ENCODE measurements at regions not wholly inside any gene's neighbourhood (a gene's known extent, or its start where the extent isn't known, plus 50 kb on each side); places are given as distances from the start of the nearest gene placed in this dataset.
"Not testable (repeated sequence)": the region's sequence is repeated elsewhere in the genome, so short reads cannot be mapped to it uniquely, and the experiment has no call there.

DNA sequence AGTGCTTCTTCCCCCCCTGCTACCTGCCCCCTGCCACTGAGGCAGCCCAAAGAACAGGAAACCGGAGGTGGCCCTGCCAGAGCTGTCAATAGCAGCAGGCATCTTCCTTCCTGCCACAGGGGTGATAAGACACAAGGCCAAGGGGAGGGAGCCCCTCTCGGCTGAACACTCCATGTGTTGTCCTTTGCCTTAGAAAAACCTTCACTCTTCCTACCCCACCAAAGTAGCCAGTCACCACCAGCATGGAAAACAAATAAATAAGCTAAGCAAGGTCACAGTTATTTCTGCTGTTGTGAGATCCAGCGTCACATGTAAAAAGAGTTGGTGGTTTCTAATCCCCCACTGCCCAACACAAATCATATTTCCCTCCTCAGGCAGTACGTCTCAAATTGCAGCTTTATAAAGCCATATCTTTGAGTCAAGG lies 104.8 kb upstream of the DPT start:
- DNase-seq (ENCODE audit: low read depth), result no peak
- no peak for FAIRE-seq
- no peaks in the 10 kb centered on the region for H3K27me3 ChIP-seq (ENCODE audit: control insufficient read depth, insufficient read depth, low read length)
- no peaks in the 10 kb centered on the region for H3K36me3 ChIP-seq (ENCODE audit: control insufficient read depth, insufficient read depth, low read length)
- TF ChIP-seq CTCF (IDR thresholded peaks at IDR 0.05; ENCODE audit: insufficient read depth, low read length, severe bottlenecking), result no peak
- no peak overlapping the region for H3K4me3 ChIP-seq (ENCODE audit: low read depth, low read length)

DNA sequence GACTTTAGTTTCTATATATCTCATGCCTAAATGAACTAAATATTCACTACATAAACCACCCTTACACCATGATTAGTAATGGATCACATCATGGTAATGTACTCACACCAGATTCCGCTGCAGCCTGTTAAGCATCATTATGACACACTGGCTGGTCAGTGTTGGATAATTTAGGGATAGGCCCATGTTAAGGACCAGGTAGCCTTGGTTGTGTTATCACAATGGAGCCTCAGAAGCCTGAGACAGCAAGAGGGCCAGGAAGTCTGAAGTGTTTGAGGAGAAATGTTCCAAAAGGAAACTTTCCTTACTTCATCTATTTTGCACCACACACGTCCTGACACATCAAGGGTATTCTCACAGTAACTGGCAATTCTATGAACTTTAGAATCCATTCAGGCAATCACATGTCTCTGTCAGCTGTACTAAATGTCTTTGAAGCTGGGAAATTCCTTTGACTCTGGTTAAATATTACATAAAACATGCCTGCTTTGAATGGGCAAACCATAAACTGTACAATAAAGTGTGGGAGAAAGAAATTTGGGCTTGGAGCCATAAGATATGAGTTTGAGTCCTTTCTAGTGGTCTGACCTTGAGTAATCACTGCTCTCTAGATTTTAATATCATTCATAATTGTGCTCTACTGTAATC lies 105.3 kb upstream of the DPT start:
- no peak for TF ChIP-seq CTCF (IDR thresholded peaks at IDR 0.05; ENCODE audit: insufficient read depth, low read length, severe bottlenecking)
- H3K4me3 ChIP-seq (ENCODE audit: low read depth, low read length), result no peak overlapping the region
- FAIRE-seq (no peak), DNase-seq (ENCODE audit: low read depth) (peak; percentile 61)
- no peaks in the 10 kb centered on the region for H3K27me3 ChIP-seq (ENCODE audit: control insufficient read depth, insufficient read depth, low read length)
- H3K36me3 ChIP-seq (ENCODE audit: control insufficient read depth, insufficient read depth, low read length), result no peaks in the 10 kb centered on the region

DNA sequence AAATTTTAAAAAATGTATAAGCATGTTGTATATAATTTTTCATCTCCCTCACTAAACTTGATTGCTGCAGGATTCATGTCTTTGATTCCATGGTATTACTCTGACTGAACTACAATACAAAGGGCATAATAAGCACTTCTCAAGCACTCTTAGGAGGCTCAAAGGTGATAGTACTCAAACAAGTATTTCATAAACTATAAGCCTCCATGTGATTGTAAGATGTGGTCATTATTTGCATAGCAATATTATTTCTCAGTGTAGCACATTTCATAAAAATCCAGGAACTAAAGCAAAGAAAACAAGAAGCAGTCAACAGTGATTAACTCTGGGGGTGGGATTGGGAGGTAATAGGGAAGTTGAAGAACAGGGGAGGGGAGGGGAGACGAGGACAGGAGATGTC lies 106.2 kb upstream of the DPT start:
- no peaks in the 10 kb centered on the region for H3K27me3 ChIP-seq (ENCODE audit: control insufficient read depth, insufficient read depth, low read length)
- DNase-seq (ENCODE audit: low read depth) (peak; percentile 49), FAIRE-seq (no peak)
- no peaks in the 10 kb centered on the region for H3K36me3 ChIP-seq (ENCODE audit: control insufficient read depth, insufficient read depth, low read length)
- TF ChIP-seq CTCF (IDR thresholded peaks at IDR 0.05; ENCODE audit: insufficient read depth, low read length, severe bottlenecking), result no peak
- no peak overlapping the region for H3K4me3 ChIP-seq (ENCODE audit: low read depth, low read length)

GRCh38 chr1:168835791-168836190 lies 106.8 kb upstream of the DPT start:
- no peak for TF ChIP-seq CTCF (IDR thresholded peaks at IDR 0.05; ENCODE audit: insufficient read depth, low read length, severe bottlenecking)
- no peaks in the 10 kb centered on the region for H3K27me3 ChIP-seq (ENCODE audit: control insufficient read depth, insufficient read depth, low read length)
- DNase-seq (ENCODE audit: low read depth), result peak; percentile 59
- no peaks in the 10 kb centered on the region for H3K36me3 ChIP-seq (ENCODE audit: control insufficient read depth, insufficient read depth, low read length)
- no peak overlapping the region for H3K4me3 ChIP-seq (ENCODE audit: low read depth, low read length)
- no peak for FAIRE-seq

DNA sequence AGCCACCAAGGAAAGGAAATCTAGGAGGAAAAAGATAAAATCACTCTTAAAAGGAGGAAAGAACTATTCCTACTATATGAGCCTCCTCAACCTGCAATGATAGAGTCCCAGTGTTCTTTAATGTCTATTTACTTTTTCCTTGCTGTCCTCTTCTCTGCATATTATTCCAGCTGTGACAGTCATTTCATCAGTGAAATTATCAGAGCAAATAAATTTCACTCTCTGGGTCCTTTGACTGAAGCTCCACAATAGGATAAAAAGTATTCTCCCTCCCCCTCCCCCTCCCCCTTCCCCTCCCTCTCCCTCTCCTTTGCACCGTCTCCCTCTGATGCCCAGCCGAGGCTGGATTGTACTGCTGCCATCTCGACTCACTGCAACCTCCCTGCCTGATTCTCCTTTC lies 107.5 kb upstream of the DPT start:
- Histone ChIP-seq H3K36me3 (ENCODE audit: control insufficient read depth, insufficient read depth, low read length) (no peaks in the 10 kb centered on the region), H3K4me3 (ENCODE audit: low read depth, low read length) (no peak overlapping the region), H3K27me3 (ENCODE audit: control insufficient read depth, insufficient read depth, low read length) (no peaks in the 10 kb centered on the region)
- no peak for FAIRE-seq
- TF ChIP-seq CTCF (IDR thresholded peaks at IDR 0.05; ENCODE audit: insufficient read depth, low read length, severe bottlenecking), result no peak
- DNase-seq (ENCODE audit: low read depth), result no peak

- FAIRE-seq; DNase-seq (ENCODE audit: low read depth); H3K4me3 ChIP-seq (ENCODE audit: low read depth, low read length); H3K36me3 ChIP-seq (ENCODE audit: control insufficient read depth, insufficient read depth, low read length); H3K27me3 ChIP-seq (ENCODE audit: control insufficient read depth, insufficient read depth, low read length): not testable (repeated sequence)
These were observed 108.2 kb upstream of the DPT start for GRCh38 chr1:168837230-168837629.
